ENCODE measurements at regions not wholly inside any gene's neighbourhood (a gene's known extent, or its start where the extent isn't known, plus 50 kb on each side); places are given as distances from the start of the nearest gene placed in this dataset.

- no peak for ATAC-seq
Measured at GRCh38 chr16:85288869-85289660, 176.8 kb upstream of the CIBAR2 start.

GRCh38 chr16:85289760-85290625 is 177.7 kb upstream of the CIBAR2 start:
- TF ChIP-seq CTCF (IDR thresholded peaks at IDR 0.05): no peak
- DNase-seq: no peak
- H3K9me3 ChIP-seq: no peaks in the 10 kb centered on the region
- H3K4me3 ChIP-seq: no peak overlapping the region
- no peak for ATAC-seq
- H3K36me3 ChIP-seq: no peaks in the 10 kb centered on the region
- H3K4me1 ChIP-seq: peaks cover 21% of the 10 kb centered on the region
- no peak overlapping the region for H3K27ac ChIP-seq
- intact Hi-C loops (cut with DNase I): no loop called here
- H3K27me3 ChIP-seq (ENCODE audit: low read depth): no peaks in the 10 kb centered on the region

More at GRCh38 chr16:85288869-85289660, 176.8 kb upstream of the CIBAR2 start:
- Histone ChIP-seq H3K9me3 (no peaks in the 10 kb centered on the region), H3K4me3 (no peak overlapping the region), H3K27ac (no peak overlapping the region), H3K4me1 (peaks cover 21% of the 10 kb centered on the region), H3K36me3 (no peaks in the 10 kb centered on the region), H3K27me3 (ENCODE audit: low read depth) (no peaks in the 10 kb centered on the region)
- no peak for TF ChIP-seq CTCF (IDR thresholded peaks at IDR 0.05)
- intact Hi-C loops (cut with DNase I): no loop called here
- no peak for DNase-seq

- DNase-seq (no peak), ATAC-seq (no peak)
- H3K27ac ChIP-seq: peak overlapping the region; percentile 36
- no peaks in the 10 kb centered on the region for H3K9me3 ChIP-seq
- H3K36me3 ChIP-seq: no peaks in the 10 kb centered on the region
- intact Hi-C loops (cut with DNase I): no loop called here
- H3K4me1 ChIP-seq: peaks cover 19% of the 10 kb centered on the region
- H3K27me3 ChIP-seq (ENCODE audit: low read depth): no peaks in the 10 kb centered on the region
- TF ChIP-seq CTCF (IDR thresholded peaks at IDR 0.05): no peak
- H3K4me3 ChIP-seq: no peak overlapping the region
Measured at GRCh38 chr16:85290626-85291301, 178.5 kb upstream of the CIBAR2 start.

GRCh38 chr16:85291302-85292148 is 179.3 kb upstream of the CIBAR2 start:
- H3K27ac ChIP-seq: peak overlapping the region; percentile 36
- intact Hi-C loops (cut with DNase I): no loop called here
- H3K4me3 ChIP-seq: no peak overlapping the region
- H3K4me1 ChIP-seq: peaks cover 13% of the 10 kb centered on the region
- H3K36me3 ChIP-seq: no peaks in the 10 kb centered on the region
- no peak for TF ChIP-seq CTCF (IDR thresholded peaks at IDR 0.05)
- ATAC-seq: peak; percentile 57 to 67
- H3K27me3 ChIP-seq (ENCODE audit: low read depth): no peaks in the 10 kb centered on the region
- no peaks in the 10 kb centered on the region for H3K9me3 ChIP-seq
- DNase-seq: peak; percentile 75

- peaks cover 13% of the 10 kb centered on the region for H3K4me1 ChIP-seq
- H3K27me3 ChIP-seq (ENCODE audit: low read depth): no peaks in the 10 kb centered on the region
- intact Hi-C loops (cut with DNase I): no loop called here
- H3K4me3 ChIP-seq: no peak overlapping the region
- H3K9me3 ChIP-seq: no peaks in the 10 kb centered on the region
- no peaks in the 10 kb centered on the region for H3K36me3 ChIP-seq
- TF ChIP-seq CTCF (IDR thresholded peaks at IDR 0.05): no peak
- ATAC-seq: no peak
- DNase-seq: no peak
- no peak overlapping the region for H3K27ac ChIP-seq
Measured at GRCh38 chr16:85293458-85293857, 181.2 kb upstream of the CIBAR2 start.

All from lower lobe of right lung (tissue), 2 donors.